ENCODE measurements at regions not wholly inside any gene's neighbourhood (a gene's known extent, or its start where the extent isn't known, plus 50 kb on each side); places are given as distances from the start of the nearest gene placed in this dataset.

DNA sequence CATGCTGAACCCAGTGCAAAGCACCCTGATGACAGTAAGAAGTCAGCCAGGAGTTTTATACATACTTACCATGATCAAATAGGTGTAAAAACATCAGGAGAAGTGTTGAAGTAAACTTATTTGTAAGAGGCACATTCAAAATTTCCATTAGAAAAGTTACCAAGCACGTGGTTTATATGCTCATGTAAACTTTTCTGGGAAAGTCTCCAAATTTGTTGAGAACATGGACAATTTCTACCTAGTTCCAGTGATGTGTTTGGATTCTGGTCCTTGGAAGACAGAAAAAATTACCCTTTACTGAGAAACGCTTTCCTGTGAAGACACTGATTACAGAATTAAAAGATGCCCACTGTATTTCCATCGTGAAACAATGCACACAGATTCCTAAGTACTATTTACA is 288.9 kb upstream of the CDH4 start:
- TF ChIP-seq EZH2 (optimal IDR thresholded peaks at IDR 0.05; ENCODE audit: low read depth, low read length) (no peak), EZH2phosphoT487 (IDR thresholded peaks at IDR 0.05; ENCODE audit: low read length) (no peak)
- TF ChIP-seq, protein P1, sequence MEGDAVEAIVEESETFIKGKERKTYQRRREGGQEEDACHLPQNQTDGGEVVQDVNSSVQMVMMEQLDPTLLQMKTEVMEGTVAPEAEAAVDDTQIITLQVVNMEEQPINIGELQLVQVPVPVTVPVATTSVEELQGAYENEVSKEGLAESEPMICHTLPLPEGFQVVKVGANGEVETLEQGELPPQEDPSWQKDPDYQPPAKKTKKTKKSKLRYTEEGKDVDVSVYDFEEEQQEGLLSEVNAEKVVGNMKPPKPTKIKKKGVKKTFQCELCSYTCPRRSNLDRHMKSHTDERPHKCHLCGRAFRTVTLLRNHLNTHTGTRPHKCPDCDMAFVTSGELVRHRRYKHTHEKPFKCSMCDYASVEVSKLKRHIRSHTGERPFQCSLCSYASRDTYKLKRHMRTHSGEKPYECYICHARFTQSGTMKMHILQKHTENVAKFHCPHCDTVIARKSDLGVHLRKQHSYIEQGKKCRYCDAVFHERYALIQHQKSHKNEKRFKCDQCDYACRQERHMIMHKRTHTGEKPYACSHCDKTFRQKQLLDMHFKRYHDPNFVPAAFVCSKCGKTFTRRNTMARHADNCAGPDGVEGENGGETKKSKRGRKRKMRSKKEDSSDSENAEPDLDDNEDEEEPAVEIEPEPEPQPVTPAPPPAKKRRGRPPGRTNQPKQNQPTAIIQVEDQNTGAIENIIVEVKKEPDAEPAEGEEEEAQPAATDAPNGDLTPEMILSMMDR (IDR thresholded peaks at IDR 0.05; ENCODE audit: low read length): no peak
